NCI-H146 treated with DMSO at 0.1 percent for 48 hours (cell line): ENCODE measurements at regions not wholly inside any gene's neighbourhood (a gene's known extent, or its start where the extent isn't known, plus 50 kb on each side); places are given as distances from the start of the nearest gene placed in this dataset.
A peak's percentile ranks its signal among the peaks of the same experiment; 100 is the strongest.

Experiments
- DNase-seq: peaks from one replicate; lab custom pipeline; 2025; ENCODE audit not compliant: unreplicated experiment; lab: John Stamatoyannopoulos, UW

- no peak for DNase-seq
These were observed 96.8 kb upstream of the AGR3 start for GRCh38 chr7:16978358-16979244.

- no peak for DNase-seq
These were observed 98.8 kb upstream of the AGR3 start for GRCh38 chr7:16980539-16980938.

GRCh38 chr7:16982640-16983350 lies 101.0 kb upstream of the AGR3 start:
- DNase-seq: peak; percentile 37

GRCh38 chr7:16984375-16984774 lies 102.6 kb upstream of the AGR3 start:
- DNase-seq: no peak

- peak; percentile 31 for DNase-seq
These were observed 103.8 kb upstream of the AGR3 start for GRCh38 chr7:16985621-16986020.

DNA sequence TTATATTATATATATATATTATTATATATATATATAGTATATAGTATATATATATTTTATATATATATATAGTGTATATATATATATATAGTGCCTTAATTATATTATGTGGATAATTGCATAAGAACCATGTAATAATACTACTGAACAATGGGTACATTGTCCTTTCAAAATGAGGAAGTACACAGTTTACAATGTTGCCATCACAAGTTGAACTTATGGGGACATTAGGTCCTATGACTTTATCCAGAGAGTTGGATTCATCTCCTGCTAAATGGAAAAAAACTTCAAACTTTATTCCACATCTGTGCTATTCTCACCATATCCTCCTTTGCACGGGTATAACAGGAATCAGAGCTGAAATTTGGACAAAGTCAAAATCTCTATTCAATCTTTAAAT lies 105.0 kb upstream of the AGR3 start:
- no peak for DNase-seq

DNA sequence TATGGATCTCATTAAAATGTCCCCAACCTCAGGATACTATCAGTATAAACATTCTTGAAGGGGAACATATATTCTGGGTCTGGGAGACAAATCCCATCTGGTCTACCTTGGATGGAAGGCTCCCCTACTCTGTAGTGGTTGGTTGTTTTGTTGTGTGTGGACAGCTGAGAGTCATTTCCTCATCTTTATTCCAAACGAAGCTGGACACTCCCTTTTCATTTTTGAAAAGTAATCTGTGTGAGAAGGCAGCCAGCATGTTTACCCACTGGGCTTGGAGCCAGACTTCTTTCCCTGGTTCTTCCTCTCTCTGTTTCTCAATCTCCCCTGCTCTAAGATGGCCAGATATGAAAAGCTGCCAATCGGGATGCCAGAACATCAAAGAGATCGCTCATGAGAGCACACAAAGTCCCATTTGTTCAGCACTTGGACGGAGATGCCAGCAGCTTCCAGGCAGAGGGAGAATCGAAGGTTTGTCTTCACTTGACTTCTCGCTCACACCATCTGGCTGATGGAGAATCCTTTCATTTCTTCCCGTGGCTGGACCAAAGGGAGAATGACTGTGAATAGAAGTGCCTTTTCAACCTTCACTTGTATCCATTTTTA lies 108.1 kb upstream of the AGR3 start:
- DNase-seq: peak; percentile 83

DNA sequence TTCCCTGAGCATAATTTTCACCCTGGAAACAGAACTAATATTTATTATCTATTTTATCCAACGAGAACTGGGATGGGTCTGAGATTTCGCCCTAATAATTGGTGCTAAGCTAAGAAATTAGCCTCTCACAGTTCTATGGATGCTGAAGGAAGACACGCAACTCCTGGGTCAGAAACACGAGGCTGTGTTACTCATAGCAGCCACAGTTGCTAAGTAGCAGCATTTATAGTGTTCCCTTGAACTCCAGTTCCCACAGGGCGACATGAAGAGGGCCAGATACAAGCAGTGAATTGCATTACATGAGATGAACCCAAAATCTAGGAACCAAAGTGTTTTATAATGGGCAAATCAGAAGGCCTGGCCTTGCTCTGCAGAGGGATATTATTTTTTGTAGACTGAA lies 109.8 kb upstream of the AGR3 start:
- DNase-seq: no peak

- no peak for DNase-seq
These were observed 111.8 kb upstream of the AGR3 start for GRCh38 chr7:16993543-16993942.

DNA sequence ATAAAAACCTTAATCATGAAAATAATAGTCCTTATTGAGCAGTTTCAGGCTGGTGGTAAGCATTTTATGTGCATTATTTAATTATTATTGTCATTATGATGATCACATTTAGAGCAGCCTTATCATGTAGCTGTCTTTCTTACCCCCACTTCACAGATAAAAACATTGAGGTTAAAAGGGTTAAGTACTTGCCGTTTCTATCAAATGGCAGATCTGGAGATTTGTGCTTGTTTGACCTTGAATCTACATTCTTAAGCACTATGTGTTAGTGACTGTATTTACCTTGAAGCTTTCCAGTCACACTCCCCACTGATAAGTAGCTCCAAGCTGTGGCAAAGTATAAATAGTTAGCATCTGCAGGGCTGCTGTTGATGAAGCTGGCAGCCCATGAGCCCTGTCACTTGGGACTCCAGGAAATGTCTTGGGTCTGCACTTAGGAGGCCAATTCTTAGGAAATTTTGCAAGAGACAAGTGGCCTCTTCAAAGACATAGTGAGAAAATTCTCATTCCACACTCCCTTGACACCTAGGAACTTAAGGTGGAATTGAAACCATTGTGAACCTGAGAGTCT lies 116.8 kb upstream of the AGR3 start:
- DNase-seq: no peak

DNA sequence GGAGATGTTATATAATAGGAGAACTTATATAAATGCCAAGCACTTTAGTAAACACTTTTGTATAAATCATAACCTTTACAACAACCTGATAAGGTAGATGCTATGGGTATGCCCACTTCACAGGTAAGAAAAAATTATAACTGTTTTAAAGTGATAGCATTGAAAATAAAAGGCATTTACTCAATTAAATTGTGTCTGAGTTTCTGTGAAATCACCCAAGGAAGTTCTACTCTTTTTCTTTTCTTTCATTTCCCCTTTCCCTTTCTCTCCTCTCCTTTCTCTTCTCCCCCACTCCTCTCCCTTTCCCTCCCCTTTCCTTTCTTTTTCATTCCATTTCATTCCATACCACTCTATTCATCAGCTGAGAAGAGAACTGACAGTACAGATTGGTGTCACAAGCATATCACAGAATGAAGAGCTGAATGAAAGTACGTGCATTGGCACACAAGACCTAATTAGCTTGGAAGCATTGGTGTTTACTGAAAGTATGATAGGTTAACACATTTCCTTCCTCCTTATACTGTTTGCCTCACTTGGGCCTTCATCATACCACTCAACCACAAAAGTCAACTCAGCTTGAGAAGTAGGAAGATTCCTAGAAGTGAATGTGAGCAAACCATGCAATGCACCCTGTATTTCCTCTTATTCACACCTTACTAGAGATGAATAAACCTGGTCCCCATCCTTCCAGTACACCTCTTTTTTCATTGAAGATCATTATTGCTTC lies 117.9 kb upstream of the AGR3 start:
- no peak for DNase-seq

DNA sequence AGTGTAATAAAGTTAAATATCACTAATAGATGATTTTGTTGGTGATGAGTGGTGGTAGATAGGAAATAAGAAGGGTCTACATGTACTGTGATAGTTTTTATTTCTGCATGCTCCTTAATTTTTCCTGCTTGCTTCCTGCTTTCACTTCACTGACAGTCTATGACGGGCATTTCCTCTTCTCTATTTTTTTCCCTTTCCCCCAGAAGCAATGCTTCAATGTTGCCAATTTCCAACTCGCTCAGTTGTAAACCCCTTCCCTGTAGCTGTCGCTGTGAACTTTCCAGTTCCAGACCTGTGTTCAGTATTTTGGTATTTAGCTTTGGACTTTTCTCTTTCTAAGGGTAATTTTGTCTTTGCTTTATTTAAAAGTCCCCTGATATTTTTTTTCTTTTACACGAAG lies 123.5 kb upstream of the AGR3 start:
- no peak for DNase-seq

- DNase-seq: no peak
These were observed 126.1 kb upstream of the AGR3 start for GRCh38 chr7:17007841-17008240.

DNA sequence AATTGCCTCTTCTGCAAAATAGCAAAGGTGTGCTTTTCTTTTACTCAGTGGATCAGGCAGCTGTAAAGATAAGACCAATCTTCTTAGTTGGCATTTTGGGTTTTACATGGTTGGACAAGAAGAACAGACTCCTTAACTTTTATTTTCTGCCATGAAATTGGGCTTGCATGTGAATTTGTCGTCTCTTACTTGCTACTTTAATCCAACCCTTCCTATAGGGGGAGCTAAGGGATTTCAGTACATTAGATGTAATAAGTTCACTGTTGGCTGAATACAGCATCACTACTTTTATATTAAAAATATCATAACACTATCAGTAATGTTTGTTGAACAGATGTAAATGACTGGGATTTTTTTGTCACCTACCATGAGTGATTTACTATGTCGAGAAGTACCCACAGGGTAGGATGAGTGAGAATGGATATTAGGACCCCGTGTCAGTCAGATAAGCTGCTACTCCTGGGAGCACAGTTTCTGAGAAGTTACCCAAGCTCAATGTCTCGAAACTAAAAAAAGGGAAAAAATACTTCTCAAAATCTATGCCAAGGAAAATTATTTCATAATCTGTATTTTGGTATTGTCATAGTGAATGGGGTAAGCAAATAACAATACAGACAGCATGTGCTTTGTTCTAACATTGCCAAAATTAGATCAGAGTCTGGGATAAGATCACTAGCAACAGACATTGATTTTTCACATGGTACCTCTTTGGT lies 127.4 kb upstream of the AGR3 start:
- DNase-seq: no peak

DNA sequence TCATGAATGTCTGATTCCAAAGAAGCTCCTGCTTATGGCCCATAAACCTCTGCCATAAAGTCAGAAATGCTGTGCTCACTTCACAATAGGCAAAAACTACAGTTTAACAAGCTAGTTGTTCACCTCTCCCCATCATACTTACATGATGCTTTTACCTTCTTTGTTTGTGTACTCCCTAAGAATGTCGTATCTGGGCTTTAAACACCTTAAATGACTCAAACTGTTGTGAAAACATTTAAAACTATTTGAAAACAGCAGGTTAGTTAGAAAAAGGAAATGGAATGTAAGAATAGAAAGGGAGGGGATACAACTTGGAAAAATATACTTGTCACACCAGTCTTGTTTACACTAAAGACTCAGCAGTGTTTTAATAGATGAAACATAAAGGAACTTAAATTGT lies 128.2 kb upstream of the AGR3 start:
- DNase-seq: no peak

- no peak for DNase-seq
These were observed 129.0 kb upstream of the AGR3 start for GRCh38 chr7:17010637-17011300.

DNA sequence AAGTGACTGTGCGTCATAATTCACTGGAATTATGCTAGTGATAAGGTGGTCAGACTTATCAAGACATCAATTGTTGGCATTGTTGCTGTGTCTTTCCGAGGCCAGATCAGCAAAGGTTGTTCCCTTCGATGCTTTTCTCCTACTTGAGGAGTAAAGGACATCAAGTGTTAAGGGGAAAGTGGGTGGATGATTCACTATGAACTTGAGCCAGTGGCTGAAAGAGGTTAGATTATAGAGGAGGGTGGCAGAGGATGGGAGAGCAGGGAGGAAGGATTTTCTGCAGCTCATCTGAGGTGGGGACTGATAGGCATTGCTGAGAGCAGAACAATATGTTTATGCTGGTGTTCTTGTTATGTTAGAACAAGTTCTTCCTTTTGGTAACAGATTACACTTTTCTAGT lies 131.4 kb upstream of the AGR3 start:
- no peak for DNase-seq

DNA sequence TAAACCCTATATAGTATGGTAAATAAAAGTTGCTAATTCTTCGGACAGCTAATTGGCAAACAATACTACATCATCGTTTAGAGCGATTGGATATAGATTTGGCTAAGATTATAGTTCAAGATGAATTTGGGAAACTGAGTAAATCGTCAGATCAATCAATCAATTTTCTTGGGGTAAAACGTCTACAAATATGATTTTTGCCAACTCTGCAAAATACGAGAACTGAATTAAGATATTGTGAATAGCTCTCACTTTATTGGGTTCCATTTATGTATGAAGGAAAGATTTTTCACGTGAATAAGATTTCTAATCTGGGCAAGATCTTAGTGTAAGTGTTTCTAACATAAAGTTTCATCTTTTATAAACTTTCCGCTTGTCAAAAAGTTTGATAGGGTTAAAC lies 132.9 kb upstream of the AGR3 start:
- DNase-seq: no peak

GRCh38 chr7:17015598-17016031 lies 133.8 kb upstream of the AGR3 start:
- DNase-seq: no peak
